SHP77 (cell line): ENCODE measurements at regions not wholly inside any gene's neighbourhood (a gene's known extent, or its start where the extent isn't known, plus 50 kb on each side); places are given as distances from the start of the nearest gene placed in this dataset.

Experiments
- DNase-seq, 2 experiments: peaks; one replicate each; lab custom pipeline; 2025; lab: John Stamatoyannopoulos, UW

DNA sequence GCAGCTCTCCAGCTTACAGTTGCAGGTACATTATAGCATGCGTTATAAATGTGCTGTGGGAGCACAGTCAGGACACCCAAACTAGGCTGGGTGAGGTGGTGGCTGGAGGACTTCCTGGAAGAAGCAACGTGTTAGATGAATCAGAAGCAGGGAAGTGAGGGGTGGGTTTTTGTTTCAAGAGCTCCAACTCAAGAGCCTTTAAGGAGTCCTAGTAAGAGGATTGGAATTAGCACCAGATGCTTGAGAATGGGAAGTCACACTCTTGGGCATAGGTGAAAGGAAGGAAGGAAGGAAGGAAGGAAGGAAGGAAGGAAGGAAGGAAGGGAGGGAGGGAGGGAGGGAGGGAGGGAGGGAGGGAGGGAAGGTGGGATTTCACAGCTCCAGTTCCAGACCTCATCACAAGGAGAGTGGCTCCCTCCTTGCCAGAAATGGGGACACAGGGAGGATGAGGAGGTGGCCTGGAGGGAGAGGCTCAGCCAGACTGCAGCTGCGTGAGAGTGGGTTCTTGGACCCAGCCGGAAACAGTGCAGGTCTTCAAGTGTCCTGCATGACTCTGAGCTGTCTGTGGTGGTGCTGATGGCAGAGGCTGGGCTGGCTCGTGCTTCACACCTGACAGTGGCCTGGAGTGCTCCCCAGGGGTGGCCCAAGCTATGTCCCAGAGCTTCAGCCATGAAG is 115.7 kb upstream of the GSC start:
- DNase-seq: no peak

DNA sequence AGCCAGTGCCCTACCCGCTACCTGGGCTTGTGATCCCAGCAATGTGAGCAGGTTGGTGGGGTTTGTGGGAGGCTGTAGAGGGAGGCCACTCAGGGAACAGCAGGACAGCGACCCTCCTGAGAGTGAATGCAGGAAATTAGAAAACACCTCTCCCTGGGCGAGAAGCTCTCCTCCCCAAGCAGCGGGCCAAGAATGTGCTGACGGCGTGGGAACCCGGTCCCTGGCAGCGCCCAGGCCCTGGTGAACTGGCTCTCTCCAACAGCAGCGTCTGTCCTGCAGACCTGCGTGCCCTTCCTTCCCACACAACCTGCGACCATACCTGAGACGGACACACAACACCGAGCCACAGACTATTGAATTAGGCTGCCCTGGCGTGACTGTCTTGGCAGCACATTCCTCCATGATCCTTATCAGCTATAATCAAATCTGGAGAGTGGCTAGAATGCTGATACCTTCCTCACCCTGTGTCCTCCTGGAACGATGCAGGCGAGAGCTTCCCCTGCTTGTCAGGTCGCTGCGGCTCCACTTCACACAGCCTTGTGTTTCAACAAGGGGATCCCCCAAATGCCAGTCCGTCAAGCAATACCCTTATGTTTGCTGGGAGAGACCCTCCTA is 114.8 kb upstream of the GSC start:
- no peak for DNase-seq

DNA sequence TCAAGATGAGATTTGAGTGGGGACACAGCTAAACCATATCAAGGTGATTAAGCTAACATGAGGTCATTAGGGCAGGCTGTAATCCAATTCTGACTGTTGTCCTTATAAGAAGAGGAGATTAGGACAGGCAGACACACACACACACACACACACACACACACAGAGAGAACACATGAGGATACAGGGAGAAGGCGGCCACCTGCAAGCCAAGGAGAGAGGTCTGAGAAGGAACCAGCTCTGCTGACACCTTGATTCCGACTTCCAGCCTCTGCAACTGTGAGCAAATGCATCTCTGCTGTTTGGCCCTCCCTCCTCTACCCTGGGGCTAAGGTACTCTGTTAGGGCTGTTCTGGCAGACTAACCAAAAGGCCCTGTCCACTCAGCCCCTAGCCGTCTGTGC is 112.5 kb upstream of the GSC start:
- no peak for DNase-seq

DNA sequence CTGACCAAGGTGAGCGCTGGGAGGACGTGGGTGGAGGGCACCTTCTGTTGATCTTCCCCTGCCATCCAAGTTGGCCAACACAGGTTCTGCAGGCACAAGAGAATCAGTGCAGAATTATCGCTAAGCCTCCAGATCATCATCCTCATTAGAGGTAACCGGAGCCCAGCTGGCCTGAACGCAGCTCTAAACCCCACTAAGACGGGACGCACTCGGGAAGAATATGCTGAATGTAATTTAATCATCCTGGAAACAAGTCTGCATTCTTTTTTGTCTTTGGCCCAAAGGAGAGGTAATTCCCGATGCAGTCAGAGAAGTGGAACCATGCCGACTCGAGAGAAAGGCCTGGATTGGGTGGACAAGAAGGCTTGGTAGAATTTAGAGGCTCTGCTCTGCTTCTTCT is 111.0 kb upstream of the GSC start:
- DNase-seq: no peak

DNA sequence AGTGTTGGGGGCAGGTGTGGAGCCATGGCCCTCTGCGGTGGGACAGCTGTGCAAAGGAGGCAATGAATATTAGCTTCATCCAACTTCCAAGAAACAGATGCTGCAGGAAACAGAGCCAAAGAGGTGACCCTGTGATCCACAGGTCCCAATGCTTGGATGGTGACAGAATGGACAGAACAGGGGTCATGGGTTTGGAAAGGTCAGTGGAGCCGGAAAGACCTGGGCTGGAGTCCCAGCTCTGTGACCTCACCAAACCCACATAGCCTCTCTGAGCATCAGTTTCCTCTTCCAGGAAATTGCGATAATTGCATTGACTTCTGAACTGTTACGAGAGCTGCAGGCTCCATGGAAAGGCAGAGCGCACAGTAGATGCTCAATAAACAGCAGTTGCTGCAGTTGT is 110.2 kb upstream of the GSC start:
- no peak for DNase-seq

DNA sequence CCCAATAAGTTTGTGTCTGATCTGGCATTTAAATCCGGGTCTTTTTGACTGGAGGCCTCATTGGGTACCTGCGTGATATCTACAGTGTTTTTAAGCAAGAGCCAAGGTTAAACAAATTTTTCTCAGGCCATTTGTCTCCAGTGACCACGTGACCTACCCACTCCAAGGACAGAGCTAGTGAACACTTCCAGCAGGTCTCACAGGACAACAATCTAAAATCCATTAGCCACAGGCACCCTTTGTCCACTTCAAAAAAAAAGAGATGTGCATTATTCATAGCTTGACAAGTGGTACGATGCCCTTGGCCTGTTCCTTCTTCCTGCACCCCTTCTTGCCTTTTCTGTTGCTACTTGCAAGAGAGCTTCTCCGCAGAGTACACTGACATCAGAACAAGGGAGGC is 109.6 kb upstream of the GSC start:
- DNase-seq: no peak

DNA sequence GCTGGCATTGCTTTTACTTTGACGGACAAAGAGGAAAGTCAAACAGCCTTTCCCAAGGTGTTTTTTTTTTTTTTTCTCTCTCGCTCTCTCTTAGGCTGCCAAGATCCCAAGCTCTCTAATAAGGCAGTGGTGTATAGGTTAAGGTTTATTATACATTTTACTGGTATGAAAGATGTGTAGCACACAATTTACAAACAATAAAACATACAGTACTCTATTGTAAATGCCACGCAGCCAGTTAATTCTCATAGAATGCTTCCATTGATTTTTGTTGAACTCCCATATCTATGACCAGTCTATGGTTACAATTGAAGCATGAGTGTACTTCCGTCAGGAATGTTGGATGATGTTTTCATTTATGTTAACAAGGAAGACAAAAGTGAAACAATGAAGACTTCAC is 106.4 kb upstream of the GSC start:
- no peak for DNase-seq

DNA sequence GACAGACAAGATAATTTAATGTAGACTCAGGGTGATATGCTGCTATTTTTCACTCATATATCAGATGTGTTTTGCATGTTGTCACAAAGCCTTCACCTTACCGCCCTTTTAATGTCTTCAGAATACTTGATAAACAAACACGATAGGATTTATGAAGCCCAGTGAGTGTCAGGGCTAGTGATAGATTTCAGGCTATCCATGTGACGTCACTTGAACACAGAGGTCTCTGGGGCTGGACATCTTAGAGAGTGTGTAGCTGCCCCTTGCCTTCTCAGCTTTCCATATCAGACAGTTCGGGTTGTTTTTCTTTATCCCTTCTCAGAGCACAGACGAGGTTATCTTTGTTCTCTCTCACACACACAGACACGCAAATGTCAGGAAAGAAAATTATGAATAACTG is 105.3 kb upstream of the GSC start:
- no peak for DNase-seq

DNA sequence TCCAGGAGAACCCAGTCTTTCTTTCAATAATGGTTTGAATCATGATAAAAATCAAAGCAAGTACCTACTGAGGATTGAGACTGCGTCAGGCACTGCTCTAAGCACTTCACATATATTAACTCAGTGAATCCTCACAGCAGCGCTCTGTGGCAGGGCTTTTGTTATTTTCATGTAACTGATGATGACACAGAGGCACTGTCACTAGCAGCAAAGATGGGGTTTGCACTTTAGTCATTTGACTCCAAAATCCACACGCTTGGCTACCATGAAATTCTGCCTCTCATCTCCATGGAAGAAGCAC is 98.8 kb upstream of the GSC start:
- no peak for DNase-seq

DNA sequence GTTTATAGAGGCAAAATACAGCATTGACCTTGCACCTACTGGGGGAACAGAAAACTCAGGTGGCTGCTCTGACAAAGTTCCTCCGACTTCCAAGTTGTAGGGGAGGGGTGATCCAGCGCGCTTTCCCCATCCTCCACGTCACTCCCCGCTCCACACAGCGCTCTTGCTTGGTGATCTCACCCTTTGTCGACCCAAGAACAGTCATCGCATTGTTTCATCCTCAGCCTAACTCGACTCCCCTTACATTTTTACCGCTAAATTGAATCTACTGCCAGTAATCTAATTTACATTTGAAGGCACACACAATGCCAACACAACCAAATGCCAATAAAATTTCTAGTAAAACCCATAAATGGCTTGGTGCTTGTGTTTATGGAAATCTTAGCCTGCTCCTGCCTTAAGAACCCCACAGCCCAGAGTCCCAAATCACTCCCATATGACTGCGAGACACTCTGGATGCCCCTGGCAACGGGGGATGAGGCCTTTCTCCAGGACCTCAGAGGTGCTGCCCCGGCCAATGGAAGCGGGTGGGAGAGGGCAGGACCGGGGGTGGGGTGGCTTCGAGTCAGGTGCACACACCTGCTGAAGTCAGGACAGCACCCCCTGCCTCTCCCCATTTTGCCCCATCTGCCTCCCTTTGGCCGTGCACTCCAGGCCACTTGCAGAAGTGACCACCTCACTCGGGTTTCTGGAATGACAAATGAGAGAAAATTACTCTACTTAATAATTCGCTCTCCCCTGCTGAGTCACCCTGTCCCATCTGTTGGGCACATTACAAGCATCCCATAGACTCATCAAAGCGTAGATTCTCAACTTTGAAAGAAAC is 98.2 kb upstream of the GSC start:
- DNase-seq: no peak

DNA sequence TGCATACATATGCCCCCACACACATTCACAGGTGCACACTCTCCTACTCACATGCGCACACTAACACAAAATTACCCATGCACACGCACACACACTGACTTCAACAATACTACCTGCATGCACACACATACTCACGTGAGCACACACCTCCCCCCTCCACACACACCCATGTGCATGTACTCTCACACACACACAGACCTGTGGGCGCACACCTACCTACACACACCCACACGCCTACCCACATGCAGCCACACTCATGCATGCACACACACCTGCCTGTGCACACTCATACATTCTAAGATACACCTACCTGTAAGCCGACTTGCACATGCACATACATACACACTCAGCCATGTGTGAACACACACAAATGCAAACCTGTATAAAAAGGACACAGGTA is 97.3 kb upstream of the GSC start:
- DNase-seq: no peak

DNA sequence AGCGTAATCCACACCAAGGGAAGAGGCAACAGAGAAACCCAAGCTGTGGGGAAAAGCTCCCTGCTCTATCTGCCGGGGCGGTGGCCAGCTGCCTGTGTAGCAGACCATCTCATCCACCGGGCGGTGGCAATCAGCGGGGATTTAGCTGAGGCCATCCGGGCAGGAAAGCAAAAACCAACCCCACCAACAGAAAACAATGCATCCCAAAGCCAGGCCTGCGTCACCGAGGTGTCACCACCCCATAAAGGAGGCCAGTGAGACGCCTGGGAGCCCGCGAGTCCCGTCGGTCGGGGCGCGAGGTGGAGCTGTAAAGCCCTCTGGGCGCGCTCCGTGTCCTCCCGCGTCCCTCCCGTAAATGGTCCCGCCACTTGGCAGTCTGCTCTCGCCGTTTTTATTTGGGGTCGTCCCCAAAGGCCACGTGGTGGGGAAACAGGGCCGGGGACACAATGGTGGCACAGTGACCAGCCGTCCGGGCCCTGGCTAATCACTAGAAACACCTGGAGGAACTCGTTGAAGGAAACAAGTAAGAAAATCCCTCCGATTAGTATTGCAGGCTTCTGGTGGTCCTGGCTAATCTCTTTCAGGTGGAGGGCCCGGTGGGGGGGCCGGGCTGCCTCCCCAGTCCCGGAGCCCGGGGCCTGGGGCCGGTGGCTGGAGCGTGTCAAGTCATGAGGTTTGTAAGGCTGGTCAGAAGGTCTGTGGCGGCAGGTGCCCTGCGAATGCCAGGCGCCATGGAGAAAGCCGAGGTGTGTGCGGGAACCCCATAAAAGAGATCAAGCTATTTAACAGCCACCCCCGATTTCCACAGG is 94.7 kb upstream of the GSC start:
- DNase-seq: no peak

DNA sequence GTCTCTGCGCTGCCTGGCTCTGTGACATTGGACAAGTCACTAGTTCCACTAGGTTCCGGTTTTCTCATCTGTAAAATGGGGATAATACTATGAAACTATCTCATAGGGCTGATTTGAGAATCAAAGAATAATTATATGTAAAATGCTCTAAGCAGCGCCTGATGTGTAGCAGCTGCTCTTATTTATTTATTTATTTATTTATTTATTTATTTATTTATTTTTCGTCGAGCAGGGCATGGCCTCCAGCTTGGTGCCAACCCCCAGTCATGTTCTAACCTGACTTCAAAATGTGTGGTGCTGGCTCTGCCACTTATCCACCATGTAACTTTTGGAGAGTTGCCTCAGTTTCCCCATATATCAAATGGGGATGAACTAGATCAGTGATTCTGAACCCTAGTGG is 93.5 kb upstream of the GSC start:
- DNase-seq: no peak

DNA sequence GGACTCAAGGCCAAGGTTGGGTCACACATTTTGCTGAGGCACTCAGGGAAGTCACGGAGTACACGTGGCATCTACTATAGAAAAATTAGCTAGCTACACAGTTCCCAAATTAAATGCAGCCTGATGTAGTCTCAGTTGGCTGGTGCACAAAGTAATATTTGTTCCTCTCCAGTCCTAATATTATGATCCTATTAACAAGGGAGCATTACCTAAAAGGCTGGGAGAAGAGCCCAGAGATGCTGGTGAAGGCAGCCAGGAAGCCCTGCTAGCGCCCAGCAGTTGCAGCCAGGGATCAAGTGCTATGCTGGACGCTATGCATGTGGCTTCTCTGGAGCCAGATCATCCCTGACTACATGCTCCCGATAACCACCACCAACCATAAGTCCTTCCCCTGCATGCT is 88.0 kb upstream of the GSC start:
- DNase-seq: no peak

DNA sequence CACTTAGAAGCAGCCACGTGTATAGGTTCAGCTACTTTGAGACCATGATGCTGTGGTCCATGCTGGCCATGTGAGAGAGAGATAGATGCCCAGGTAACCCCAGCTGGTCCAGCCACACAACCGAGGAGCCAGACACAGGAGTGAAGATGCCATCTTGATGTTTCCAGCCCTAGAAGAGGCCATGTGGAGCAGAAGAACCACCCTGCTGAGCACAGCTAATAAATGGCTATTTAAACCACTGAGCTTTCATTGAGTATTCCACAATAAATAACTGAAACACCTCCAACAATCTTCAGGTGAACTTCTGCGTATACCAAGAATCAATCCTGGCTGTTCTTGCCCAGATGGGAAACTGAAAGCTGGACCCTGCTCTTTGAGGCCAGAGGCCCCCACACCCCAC is 84.0 kb upstream of the GSC start:
- no peak for DNase-seq

DNA sequence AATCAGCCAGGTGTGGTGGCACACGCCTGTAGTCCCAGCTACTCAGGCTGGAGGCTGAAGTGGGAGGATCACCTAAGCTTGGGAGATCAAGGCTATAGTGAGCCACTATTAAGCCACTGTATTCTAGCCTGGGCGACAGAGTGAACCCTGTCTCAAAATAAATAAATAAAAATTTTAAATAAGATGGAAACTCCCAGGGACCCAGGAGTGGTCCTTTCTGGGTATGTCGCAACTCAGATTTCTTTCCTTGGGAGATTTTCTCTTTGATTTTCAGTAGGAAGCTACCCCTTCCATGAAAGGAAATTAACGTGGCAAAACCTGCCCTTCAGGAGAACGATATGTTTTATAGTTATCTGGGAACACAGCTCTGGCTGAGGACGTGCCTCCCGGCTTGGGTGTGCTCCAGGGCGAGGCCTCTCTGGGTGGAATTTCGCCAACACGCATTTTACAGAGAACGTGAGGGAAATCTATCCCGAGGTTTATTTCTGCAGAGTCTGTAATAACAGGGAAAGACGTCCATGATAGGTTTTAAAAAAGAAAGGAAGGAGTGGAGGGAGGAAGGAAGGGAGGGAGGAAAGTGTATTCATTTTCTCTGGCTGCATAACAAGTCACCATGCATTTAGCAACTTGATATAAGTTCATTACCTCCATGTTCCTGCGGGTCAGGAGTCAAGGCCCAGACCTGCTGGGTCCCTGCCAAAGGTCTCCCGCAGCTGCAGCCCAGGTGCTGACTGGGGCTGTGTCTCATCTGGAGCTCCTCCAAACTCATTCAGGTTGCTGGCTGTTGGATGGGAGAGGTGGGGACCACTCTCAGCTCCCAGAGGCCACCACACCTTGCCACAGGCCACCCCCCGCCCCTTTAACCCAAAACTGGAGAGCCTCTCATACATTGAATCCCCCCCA is 80.6 kb upstream of the GSC start:
- no peak for DNase-seq

DNA sequence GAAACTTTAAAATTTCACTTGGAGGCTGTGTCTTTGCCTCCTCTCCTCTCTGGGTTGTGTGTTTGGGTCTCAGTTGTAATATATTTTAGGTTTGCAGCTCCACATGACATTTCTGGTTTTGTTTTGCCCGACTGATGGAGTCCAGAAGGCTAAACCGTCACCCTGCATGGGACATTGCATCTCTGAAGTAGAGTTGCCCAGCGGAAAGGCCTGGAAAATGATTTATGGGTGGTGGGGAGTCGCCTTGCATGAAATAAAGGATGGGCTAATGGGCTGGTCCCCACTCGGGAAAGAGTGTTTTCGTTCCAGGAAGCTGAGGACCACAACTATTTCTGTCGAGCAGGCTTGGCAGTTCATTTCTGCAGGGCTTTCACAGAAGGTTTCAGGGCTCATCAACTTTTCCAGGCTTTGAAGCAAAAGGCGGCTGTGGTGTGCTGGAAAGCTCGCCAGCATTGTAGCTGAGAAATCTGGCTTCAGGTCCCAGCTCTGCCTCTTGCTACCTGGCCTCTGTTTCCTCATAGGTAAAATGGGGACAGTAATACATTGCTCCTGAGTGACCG is 74.8 kb upstream of the GSC start:
- no peak for DNase-seq

DNA sequence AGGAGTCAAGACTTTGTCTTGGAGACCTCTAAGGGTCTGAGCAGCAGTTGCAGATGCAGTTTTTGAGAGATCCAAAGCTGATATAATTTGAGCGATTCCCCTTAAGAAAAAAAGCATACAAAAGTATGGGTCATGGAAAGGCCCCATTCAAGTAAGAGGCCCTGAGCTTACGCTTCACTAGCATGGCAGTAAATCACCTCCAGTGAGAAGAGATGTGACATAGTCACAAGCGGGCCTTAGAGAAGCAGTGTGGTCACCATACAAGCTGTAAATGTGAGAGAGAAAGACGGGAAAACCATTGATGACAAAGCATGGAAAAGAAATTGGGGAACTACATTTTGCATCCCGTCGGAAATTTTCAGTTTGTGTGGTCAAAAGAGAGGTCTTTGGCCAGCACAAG is 70.6 kb upstream of the GSC start:
- no peak for DNase-seq

DNA sequence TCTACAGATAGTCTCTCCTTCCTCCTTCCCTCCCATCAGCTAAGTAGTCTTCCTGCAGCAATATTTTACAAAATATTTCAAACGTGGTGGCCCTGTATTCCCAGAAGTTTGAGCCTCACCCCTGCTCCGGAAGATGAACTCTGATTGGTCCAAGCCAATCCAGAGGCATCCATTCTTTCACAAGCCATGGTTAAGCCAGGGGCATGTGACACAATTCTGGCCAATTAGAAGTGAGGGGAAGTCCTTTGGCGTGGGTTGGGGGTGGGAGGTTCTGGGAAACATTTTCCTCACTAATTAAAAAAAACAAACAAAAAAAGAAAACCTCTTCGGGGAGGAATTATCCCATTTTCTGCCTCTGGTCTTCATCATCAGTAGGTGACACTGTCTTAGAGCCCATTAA is 69.4 kb upstream of the GSC start:
- DNase-seq: no peak

DNA sequence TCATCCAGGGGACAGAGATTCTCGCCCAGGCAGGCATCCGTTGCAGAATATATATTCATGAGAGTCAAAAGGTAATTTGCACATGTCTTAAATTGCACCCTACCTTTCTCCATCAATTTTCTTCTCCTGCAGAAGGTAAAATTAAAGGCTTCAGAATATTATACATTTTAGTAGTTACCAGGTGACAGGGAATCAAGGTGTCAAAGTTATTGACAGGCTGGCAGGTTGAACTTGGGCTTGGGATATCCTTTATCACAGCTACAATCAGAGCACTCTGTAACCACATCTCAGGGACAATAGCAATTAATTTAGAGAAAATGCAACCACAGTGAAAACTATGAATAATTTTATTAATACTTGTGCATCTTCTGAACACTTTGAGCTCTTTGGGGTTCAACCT is 66.9 kb upstream of the GSC start:
- no peak for DNase-seq

DNA sequence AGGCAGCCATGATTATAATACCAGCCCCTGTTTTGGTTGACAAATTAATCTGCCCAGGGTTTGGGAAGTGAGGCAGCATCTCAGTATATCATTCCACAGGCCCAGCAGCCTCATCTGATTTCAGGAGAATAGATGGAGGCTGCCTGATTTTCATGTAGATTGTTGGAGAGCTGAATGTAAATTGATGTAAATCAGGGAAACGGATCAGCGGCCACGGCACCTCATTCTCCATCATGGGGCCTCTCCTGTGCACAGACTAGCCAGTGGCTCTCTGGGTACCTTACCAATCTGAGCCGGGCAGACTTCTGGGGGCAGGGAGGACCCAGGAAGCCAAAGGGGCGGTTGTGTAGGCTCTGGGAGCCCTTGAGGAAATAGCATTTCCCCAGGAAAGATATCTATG is 63.7 kb upstream of the GSC start:
- no peak for DNase-seq

DNA sequence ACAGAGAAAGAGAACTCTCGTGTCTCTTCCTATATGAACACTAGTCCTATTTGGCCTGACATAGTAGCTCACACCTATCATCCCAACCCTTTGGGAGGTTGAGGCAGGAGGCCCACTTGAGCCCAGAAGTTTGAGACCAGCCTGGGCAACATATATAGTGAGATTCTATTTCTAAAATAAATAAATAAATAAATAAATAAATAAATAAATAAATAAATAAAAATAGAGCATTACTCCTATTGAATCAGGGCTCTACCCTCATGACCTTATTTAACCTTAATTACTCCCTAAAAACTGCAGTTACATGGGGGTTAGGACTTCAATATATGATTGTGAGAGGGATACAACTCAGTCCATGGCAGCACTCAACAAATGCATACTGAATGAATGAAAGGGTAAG is 61.2 kb upstream of the GSC start:
- DNase-seq: no peak
